Ishikawa (cell line): ENCODE measurements at regions not wholly inside any gene's neighbourhood (a gene's known extent, or its start where the extent isn't known, plus 50 kb on each side); places are given as distances from the start of the nearest gene placed in this dataset.

Experiments used
- CEBPB ChIP-seq: IDR thresholded peaks from 2 replicates; pipeline ENCODE4 v1.6.1; 2012
- CREB1 ChIP-seq: IDR thresholded peaks from 2 replicates; pipeline ENCODE4 v1.6.1; 2012; ENCODE audit warnings: low read depth
- EGR1 ChIP-seq: IDR thresholded peaks from 2 replicates; pipeline ENCODE4 v1.6.1; 2012
- EP300 ChIP-seq: IDR thresholded peaks from 2 replicates; pipeline ENCODE4 v1.6.1; 2012; ENCODE audit warnings: borderline replicate concordance
- NFIC ChIP-seq: IDR thresholded peaks from 2 replicates; pipeline ENCODE4 v1.6.1; 2012
- RAD21 ChIP-seq: IDR thresholded peaks from 2 replicates; pipeline ENCODE4 v1.6.1; 2012; ENCODE audit warnings: low read depth
- TAF1 ChIP-seq: IDR thresholded peaks from 2 replicates; pipeline ENCODE4 v1.6.1; 2012; ENCODE audit warnings: low read depth, mild to moderate bottlenecking
- TEAD4 ChIP-seq: IDR thresholded peaks from 2 replicates; pipeline ENCODE4 v1.6.1; 2012
- YY1 ChIP-seq: IDR thresholded peaks from 2 replicates; pipeline ENCODE4 v1.6.1; 2012; ENCODE audit warnings: low read depth
- ZBTB7A ChIP-seq: IDR thresholded peaks from 2 replicates; pipeline ENCODE4 v1.6.1; 2012; ENCODE audit warnings: low read depth
- TF ChIP-seq, protein P1 (sequence below): IDR thresholded peaks from 2 replicates; pipeline ENCODE4 v1.6.1; 2012; ENCODE audit warnings: low read depth, mild to moderate bottlenecking
- TF ChIP-seq, protein P2 (sequence below): IDR thresholded peaks from 2 replicates; pipeline ENCODE4 v1.6.1; 2012

- TF ChIP-seq RAD21 = no peak
- TF ChIP-seq TAF1 = no peak
- TF ChIP-seq, protein P1, sequence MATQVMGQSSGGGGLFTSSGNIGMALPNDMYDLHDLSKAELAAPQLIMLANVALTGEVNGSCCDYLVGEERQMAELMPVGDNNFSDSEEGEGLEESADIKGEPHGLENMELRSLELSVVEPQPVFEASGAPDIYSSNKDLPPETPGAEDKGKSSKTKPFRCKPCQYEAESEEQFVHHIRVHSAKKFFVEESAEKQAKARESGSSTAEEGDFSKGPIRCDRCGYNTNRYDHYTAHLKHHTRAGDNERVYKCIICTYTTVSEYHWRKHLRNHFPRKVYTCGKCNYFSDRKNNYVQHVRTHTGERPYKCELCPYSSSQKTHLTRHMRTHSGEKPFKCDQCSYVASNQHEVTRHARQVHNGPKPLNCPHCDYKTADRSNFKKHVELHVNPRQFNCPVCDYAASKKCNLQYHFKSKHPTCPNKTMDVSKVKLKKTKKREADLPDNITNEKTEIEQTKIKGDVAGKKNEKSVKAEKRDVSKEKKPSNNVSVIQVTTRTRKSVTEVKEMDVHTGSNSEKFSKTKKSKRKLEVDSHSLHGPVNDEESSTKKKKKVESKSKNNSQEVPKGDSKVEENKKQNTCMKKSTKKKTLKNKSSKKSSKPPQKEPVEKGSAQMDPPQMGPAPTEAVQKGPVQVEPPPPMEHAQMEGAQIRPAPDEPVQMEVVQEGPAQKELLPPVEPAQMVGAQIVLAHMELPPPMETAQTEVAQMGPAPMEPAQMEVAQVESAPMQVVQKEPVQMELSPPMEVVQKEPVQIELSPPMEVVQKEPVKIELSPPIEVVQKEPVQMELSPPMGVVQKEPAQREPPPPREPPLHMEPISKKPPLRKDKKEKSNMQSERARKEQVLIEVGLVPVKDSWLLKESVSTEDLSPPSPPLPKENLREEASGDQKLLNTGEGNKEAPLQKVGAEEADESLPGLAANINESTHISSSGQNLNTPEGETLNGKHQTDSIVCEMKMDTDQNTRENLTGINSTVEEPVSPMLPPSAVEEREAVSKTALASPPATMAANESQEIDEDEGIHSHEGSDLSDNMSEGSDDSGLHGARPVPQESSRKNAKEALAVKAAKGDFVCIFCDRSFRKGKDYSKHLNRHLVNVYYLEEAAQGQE = no peak
- TF ChIP-seq CREB1 = no peak
- TF ChIP-seq EP300 = no peak
- no peak for TF ChIP-seq YY1
- no peak for TF ChIP-seq CEBPB
- no peak for TF ChIP-seq EGR1
- no peak for TF ChIP-seq TEAD4
- TF ChIP-seq, protein P2, sequence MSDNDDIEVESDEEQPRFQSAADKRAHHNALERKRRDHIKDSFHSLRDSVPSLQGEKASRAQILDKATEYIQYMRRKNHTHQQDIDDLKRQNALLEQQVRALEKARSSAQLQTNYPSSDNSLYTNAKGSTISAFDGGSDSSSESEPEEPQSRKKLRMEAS = no peak
- no peak for TF ChIP-seq NFIC
- TF ChIP-seq ZBTB7A = no peak
Observed at GRCh38 chr1:30300669-30301068, 422.7 kb downstream of the MATN1 start.
